T-helper 22 cell (primary cell): ENCODE measurements at regions not wholly inside any gene's neighbourhood (a gene's known extent, or its start where the extent isn't known, plus 50 kb on each side); places are given as distances from the start of the nearest gene placed in this dataset.
"Not testable (repeated sequence)": the region's sequence is repeated elsewhere in the genome, so short reads cannot be mapped to it uniquely, and the experiment has no call there.

Experiments used
- DNase-seq: peaks from one replicate; pipeline ENCODE4 v3.0.0-alpha.2; 2020; ENCODE audit warnings: low read depth

- DNase-seq, result no peak
These were observed 385.6 kb upstream of the PKN2 start for GRCh38 chr1:88298506-88298905.

GRCh38 chr1:88300752-88301263 lies 383.3 kb upstream of the PKN2 start:
- DNase-seq, result no peak

- DNase-seq, result no peak
These were observed 381.1 kb upstream of the PKN2 start for GRCh38 chr1:88302843-88303486.

- DNase-seq, result no peak
These were observed 372.8 kb upstream of the PKN2 start for GRCh38 chr1:88311265-88311664.

- DNase-seq, result no peak
These were observed 372.2 kb upstream of the PKN2 start for GRCh38 chr1:88311907-88312306.

GRCh38 chr1:88317396-88317795 lies 366.7 kb upstream of the PKN2 start:
- no peak for DNase-seq

- DNase-seq, result no peak
These were observed 365.3 kb upstream of the PKN2 start for GRCh38 chr1:88318740-88319139.

GRCh38 chr1:88320291-88320690 lies 363.8 kb upstream of the PKN2 start:
- no peak for DNase-seq

GRCh38 chr1:88321706-88322105 lies 362.4 kb upstream of the PKN2 start:
- DNase-seq, result no peak

GRCh38 chr1:88324899-88325298 lies 359.2 kb upstream of the PKN2 start:
- no peak for DNase-seq

- DNase-seq, result no peak
These were observed 356.4 kb upstream of the PKN2 start for GRCh38 chr1:88327391-88328267.

GRCh38 chr1:88330201-88330600 lies 353.9 kb upstream of the PKN2 start:
- DNase-seq, result no peak

GRCh38 chr1:88333086-88333695 lies 350.9 kb upstream of the PKN2 start:
- DNase-seq, result no peak

GRCh38 chr1:88341447-88341846 lies 342.6 kb upstream of the PKN2 start:
- no peak for DNase-seq

GRCh38 chr1:88342081-88342480 lies 342.0 kb upstream of the PKN2 start:
- not testable (repeated sequence) for DNase-seq

- DNase-seq, result no peak
These were observed 333.4 kb upstream of the PKN2 start for GRCh38 chr1:88350648-88351047.

- DNase-seq, result no peak
These were observed 332.1 kb upstream of the PKN2 start for GRCh38 chr1:88351960-88352359.

GRCh38 chr1:88354256-88354655 lies 329.8 kb upstream of the PKN2 start:
- DNase-seq, result no peak

GRCh38 chr1:88357729-88358128 lies 326.3 kb upstream of the PKN2 start:
- no peak for DNase-seq

GRCh38 chr1:88371436-88372023 lies 312.5 kb upstream of the PKN2 start:
- no peak for DNase-seq

GRCh38 chr1:88375977-88376376 lies 308.1 kb upstream of the PKN2 start:
- no peak for DNase-seq

GRCh38 chr1:88376421-88376820 lies 307.7 kb upstream of the PKN2 start:
- no peak for DNase-seq

GRCh38 chr1:88378560-88378959 lies 305.5 kb upstream of the PKN2 start:
- no peak for DNase-seq
